Stimulated activated CD4-positive, alpha-beta T cell treated with anti-CD3 and anti-CD28 coated beads, TNF-alpha, amount 100 ng/mL, for 48 hours (primary cell): ENCODE measurements at regions not wholly inside any gene's neighbourhood (a gene's known extent, or its start where the extent isn't known, plus 50 kb on each side); places are given as distances from the start of the nearest gene placed in this dataset.
"Not testable (repeated sequence)": the region's sequence is repeated elsewhere in the genome, so short reads cannot be mapped to it uniquely, and the experiment has no call there.

Experiments
- DNase-seq, 3 donors: peaks; one replicate each; pipeline ENCODE4 v3.0.0-alpha.2; 2020; ENCODE audit warnings: low read depth in 3 of 3

DNA sequence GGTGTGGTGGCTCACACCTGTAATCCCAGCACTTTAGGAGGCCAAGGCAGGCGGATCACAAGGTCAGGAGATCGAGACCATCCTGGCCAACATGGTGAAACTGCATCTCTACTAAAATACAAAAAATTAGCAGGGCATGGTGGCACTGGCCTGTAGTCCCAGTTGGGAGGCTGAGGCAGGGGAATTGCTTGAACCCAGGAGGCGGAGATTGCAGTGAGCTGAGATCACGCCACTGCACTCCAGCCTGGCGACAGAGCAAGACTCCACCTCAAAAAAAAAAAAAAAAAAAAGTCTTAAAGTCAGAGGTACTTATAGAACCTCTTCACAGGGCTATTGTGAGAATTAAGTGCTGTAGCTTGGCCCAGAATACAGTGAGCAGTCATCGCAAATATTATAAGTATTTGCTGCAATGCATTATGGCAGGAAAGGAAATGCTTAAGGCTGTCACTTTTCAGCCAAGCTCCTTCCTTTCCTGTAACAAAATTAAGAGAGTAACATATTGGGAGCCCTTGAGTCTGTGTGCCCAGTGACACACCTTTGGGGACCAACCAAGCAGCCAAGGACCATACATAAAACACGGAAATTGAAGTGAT lies 110.9 kb upstream of the HAND1 start:
- DNase-seq = not testable (repeated sequence)

DNA sequence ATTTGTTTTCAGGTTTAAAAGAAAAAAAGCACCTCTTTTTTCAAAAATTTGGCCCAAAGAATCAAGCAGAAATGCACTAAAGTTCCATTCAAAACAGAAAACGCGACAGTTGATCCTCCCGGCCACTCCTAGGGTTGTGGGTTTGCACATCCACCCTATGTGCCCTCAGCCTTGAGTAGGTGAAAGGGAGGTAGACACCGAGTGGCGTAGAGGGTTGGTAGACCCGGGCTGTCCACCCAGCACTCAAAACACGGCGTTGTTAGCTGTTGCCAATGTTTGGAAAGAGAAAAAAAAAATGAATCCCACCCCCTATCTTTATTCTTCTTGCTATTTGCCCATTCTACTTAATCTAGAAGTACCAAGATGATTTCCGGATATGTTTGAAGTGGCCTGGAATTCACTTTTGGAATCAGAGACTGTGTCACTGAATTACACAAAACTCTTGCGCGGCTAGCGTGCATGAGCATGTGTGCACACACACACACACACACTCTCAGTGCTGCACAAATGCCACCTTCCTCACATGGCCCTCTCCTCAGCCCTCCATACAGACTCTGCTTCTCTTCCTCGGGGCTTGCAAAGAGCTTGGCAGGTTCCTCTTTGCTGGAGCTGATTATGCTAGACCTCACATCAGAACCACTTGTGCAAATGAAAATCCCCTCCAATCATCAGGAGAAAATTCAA lies 110.2 kb upstream of the HAND1 start:
- DNase-seq = no peak

DNA sequence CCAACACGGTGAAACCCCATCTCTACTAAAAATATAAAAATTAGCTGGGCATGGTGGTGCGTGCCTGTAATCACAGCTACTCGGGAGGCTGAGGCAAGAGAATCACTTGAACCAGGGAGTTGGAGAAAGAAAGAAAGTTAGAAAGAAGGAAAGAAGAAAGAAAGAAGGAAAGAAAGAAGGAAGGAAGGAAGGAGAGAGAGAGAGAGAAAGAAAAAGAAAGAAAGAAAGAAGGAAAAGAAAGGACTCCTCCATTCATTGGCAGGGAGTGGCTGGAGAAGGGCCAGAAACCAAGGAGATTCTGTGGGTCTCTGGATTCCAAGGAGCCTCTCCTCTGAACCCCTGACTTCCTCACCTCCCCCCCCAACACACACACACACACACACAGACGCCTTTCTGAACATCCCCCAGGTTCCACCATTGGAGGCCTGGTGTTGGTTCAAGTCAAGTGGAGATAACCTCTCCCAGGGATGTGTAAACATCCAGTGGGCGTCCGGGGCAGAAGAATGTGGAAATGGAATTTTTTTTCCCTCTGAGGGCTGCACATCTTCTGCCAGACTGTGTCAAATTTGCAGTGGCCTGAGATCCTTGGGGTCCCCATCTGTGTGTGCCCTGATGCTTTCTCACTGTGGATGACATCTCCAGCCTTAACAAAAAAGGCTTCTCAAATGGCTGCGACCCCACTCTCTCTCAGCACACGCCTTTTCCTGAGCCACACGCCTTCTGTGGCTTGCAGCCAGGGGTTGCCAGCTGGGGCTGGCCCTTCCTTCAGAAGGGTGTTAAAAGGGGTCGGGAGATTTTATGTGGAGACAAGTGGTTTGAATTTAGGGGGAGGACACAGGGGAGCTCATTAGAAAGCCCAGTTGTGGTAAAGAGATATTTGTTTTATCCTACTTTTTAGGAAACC lies 109.3 kb upstream of the HAND1 start:
- DNase-seq = no peak

DNA sequence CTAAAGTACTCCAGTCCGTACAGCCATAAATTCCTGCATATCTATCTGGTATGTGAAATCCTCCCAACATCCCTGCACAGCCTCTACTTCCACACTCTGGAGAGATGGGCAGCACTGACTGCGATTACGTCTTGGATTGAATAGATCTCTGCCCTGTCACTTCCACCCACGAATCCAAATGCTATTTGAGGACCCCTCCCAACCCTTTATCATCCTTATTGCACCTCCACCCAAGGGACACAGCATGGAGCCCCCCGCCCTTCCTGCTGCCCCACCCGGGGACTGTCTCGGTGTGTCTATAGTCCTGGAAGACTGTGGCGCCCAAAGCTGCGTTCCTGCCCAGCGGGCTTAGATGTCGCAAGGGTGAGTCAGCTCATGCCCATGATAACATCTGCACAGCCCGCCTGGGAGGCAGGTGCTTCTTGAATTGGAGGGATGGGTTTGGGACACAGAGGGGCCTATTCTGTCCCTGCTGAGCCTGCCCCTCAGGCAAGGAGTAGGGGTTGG lies 105.7 kb upstream of the HAND1 start:
- no peak for DNase-seq

DNA sequence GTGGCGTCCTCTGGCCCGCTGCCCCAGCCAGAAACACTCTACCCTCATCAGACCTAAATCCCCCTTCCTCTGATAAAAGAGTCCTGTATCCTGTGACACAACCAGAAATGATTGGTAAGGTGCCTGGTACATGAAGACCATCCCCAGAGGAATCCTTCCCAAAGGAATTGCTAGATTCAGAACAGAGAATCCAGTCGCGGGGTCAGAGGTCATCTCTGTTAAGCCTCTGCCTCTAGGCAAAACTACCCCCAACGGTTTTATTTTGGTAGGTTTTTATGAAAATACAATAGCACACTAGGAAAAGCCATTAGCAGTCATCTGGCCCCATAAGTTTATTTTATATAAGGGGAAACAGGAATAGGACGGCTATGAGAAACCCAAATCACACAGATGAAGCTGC lies 102.4 kb upstream of the HAND1 start:
- no peak for DNase-seq

DNA sequence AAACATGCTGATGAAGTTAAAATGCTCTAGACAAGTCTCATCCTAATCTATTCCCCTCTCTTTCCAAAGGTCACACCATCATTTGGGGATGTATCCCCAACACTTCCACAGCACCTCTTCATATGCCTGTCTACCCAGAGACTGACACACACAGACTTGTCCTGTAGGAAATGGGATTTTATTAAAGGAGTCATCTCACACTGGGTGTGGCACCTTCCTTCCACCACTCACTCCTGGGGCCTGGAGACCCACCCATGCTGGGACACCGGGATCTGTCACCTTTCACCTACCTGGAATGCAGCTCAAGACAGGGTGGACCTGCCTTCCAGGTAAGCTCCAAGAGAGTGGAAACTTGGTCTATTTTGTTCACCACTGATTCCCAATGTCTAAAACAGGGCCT lies 99.4 kb upstream of the HAND1 start:
- no peak for DNase-seq

DNA sequence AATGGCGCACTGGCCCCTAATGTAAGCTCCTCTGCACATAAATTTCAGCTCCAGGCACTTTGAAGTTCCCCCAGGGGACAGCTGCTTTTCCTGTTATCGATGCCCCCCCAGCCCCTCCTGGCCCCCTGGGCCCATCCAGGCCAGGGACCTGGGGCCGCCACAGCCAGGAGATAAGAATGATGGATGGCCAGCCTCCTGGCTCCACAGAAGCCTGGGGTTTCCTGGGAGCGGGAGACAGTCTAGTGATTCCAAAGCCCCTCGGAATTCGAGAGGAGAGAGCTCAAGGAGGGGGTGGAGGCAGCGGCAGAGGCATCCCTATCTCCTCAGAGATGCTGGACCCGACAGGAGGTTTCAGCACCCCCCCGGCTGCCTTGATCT lies 98.4 kb upstream of the HAND1 start:
- no peak for DNase-seq

DNA sequence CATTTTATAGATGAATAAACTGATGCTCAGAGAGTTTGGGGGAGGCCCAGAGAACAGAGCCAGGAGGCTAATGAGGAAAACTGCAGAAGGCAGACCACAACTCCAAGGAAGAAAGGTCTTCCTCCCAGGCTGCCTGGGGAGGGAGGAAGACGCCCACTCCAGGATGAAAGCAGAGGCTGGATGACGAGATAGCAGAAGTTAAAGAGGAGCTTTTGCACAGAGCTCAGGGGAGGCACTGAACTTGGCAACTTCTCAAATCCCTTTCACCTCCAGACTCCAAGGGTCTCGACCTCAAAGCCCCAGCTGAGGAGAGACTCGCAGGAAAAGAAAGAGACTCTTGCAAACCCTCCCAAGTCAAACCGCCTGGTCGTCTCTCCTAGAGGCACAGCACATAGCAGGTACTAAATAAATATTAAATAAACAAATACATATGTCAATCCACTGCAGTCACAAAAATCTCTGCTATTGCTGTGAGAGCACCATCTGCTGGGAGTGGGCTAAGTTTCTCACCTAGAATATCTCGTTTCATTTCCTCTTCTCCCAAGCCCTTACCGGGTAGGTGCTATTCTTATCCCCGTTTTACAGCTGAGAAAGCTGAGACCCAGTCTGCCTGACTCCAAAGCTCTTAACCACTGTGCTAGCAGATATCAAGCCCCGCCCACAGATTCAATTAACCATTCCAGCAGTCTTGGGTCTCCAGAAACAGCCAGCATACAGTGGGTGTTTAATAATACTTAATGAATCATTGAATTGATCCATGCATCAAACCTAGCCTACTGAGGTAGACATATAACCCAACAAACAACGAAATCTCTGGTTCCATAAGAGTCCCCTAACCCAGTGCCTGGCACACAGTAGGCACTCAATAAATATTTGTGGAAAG lies 97.8 kb upstream of the HAND1 start:
- no peak for DNase-seq

DNA sequence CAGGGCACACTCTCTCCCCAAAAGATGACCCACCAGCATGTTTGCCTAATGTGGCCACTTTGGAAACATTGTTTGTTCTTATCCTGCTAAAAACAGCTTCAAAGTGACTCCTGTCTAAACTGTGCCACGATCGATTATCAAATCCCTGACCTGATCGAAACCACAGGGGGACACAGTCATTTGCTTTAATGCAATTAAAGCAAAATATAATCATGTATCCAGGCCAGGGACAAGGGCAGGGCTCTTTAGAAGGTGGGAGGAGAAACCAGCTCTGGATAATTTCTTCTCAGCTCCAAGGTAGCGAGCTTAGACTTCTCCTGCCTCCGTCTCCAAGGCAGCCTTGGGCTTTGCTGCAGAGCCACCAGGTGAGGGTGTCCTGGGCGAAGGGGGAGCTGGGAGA lies 95.0 kb upstream of the HAND1 start:
- no peak for DNase-seq

DNA sequence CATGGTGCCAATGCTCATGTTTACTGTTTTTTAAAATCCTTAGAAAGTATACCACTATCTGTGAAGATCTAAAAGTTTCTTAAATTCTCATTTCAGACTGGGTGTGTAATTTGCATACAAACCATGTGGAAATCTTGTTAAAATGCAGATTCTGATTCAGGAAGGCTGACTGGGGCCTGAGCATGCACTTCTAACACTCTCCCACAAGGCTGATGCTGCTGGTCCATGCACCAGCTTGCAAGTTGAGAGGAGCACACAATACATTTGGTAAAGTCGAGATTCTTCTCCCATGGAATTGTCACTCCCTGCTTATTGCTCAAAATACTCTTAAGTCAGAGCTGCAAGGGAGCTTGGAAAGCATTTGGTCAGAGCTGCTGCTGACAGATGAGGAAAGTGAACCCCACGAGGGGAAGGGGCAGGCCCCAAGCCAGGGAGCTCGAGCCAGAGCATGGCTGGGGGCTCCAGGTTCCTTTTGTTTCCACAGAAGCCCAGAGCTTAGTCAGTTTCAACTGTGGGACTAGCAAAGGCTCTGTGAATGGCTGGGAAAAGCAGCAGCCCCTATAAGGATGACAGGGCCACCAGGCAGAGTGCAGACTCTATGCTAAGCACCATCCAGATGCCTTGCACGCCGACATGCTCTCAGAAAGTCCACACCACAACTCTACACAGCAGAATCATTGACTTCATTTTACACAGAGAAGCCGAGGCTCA lies 93.5 kb upstream of the HAND1 start:
- no peak for DNase-seq

DNA sequence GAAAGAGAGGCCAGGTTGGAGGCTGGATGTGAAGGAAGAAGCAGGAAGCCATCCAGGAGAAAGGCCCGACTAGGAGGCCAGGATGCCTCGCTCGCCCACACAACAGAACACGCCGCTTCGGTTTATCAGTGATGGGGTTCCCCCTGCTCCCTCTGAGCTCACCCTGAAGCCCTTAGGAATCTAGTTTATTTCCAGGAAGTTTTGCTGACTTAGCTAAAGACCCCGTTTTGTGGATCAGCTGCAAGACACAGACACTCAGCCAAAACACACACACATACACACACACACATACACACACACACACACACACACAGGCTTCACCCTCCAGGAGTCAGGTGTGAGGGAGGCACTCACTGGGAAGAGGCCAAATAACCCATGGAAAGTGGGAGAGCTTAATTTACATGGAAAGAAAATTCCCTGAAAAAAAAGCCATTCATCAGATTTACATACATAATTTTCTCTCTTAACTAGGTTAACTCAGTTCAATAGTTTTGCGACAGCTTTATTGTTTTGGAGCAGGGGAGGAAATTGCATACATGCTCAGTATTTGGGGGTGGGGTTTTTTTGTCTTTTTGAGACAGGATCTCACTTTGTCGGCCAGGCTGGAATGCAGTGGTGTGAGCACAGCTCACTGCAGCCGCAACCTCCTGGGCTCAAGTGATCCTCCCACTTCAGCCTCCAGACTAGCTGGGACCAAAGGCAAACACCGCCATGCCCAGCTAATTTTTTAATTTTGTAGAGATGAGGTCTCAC lies 92.7 kb upstream of the HAND1 start:
- no peak for DNase-seq

DNA sequence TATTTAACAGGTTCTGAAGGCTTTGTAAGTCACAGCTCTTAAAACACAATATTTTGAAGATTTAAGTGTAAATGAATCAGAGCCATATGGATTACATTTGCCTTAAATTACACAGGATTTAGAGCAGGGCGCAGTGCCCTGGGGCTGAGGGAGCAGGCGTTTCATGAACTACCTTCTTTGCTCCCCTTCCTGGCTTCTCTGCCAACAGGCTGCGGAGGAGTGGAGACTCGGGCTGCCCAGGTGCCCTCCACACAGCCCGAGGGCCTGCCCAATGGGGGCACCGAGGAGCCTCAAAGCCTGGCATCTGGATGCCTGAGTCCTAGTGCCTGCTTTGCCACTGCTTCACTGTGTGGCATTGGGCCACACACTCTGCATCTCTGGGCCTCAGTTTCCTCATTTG lies 90.6 kb upstream of the HAND1 start:
- DNase-seq = no peak

DNA sequence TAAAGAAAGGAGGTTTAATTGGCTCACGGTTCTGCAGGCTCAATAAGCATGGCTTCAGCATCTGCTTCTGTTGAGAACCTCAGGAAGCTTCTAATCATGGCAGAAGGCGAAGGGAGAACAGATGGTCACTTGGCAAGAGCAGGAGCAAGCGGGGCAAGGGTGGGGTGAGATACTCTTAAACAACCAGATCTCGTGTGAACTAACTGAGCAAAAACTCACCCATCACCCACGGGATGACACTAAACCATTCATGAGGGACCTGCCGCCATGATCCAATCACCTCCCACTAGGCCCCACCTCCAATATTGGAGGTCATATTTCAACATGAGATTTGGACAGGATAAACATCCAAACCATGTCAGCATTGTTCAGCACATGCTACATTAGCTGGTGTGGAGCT lies 89.1 kb upstream of the HAND1 start:
- DNase-seq = no peak

DNA sequence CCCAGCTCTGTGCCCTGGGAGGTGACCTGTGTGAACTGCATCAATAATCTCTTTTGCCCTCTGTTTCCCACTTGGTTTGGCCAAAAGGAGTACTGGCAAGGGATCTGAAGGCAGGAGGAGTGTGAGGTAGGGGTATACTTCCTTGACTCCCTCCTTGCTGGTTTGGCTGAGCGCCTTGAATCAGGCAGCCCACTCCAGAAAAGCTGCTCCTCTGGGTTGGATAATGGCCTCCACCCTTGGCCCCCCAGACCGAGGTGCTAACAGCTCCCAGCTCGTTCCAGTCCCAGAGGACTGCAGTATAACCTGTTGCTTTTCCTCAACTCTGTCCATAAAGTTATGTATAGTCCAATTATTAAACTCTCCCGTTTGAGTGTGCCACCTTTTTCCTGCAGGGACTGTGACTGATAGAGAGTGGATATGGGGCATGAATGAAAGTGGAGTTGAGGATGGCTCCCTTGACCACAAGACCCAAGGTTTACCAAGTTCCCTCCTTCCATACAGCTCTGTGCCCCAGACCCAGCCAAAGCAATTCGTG lies 88.2 kb upstream of the HAND1 start:
- no peak for DNase-seq

DNA sequence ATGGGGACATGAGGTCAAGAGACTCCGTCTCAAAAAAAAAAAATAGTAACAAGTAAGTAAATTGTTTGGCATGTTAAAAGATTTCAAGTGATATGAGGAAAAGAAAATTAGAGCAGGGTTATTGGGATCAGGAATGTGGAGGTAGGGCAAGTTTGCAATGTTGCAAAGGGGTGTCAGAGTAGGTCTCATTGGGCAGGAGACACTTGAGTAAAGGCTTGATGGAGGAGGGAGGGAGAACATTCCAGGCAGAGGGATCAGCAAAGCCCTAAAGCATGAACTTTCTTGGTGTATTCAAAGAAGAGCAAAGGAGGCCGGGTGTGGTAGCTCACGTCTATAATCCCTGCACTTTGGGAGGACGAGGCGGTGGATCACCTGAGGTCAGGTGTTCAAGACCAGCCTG lies 87.1 kb upstream of the HAND1 start:
- DNase-seq = no peak

DNA sequence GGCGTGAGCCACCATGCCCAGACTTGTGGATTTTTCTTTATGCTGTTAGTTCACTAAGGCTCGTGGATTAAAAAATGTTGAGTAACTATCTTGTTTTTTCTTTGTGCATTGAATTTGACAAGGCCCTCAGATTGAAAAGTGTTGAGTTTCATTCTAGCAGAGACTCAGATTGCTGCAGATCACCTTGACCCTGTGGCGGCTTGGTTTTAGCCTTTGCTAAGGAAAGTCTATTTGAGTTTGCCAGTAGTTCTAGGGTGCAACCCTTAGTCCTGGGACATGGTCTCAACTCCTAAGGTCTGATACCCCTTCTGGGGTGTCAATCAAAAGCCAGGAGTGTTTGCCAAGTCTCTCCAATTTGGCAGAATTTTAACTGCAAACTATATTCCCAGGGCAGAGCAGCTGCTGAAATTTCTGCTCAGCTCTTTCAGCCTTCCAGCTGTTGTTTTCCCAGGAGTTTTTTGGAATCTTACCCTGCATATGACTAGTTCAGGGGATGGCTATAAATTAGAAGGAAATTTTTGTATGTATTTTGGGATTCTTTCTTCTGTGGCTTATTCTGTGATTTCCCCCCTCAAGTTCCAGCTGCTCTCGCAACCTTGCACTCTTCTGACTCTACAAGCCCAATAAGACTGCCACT lies 84.3 kb upstream of the HAND1 start:
- no peak for DNase-seq

DNA sequence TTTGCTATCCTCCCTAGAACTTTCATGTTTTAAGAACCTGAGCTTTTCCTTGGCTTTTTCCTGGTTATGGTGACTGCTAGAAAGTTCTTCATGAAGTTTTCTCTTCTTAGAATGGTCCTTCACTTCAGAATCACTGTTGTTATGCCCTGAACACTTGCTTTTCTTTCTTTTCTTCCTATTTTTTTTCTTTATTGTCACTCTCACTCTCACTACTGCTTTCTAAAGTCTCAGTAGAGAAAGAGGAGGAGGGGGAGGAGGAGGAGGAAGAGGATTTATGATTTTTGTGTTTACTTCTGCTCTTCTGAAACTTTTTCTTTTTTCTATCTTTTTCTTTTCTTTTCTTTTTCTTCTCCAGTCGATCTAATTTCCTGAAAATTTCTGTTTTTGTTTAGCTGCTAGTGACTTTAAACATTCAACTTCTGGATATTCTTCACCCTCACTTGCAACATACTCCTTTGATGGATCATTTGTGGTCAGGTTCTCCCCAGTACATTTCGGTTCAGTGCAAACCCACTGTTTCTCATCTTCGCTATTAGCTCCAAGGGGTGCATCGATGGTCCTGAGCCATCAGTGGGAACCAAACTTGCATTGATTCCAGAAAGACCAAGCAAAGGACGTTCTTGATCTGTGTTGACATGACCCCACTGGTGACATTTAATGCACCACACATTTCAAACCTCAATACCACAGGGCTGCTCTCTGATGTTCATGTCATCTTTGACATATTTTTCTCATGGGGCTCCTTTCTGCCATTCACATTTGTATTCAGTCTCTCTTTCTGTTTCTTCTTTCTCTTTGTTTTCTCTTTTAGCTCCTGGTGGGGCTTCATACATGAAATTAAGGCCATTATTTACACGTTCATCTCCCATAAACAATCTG lies 81.6 kb upstream of the HAND1 start:
- no peak for DNase-seq

DNA sequence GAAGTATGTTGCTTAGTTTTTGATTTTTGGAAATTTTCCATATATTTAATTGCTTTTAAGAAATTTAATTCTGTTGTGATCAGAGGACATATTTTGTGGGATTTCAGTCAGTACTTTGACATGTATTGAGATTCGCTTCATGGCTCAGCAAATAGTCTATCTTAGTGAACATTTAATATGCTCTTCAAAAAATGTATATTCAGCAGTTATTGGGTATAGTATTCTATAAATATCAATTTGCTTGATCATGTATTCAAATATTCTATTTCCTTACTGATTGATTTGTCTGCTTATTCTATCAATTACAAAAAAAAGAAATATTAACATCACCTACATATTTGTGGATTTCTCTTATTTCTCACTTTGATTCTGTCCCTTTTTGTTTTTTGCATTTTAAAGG lies 79.5 kb upstream of the HAND1 start:
- DNase-seq = no peak

DNA sequence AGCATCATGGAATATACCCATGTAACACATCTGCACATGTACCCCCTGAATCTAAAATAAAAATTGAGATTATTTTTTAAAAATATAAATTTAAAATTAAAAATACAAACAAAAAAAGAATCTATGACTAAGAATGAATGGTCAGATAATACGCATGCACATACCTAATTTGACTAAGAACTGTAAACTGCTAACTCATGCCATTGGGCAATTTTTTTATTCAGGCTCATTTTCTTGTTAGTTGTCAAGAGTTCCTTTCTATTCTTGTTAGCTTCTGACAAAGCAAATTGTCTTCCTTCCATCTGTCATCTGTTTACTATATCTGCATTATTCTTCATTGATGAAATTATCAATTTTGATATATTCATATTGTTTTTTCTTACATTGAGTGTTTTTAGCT lies 69.5 kb upstream of the HAND1 start:
- DNase-seq = no peak
